ENCODE measurements at regions not wholly inside any gene's neighbourhood (a gene's known extent, or its start where the extent isn't known, plus 50 kb on each side); places are given as distances from the start of the nearest gene placed in this dataset.
A peak's percentile ranks its signal among the peaks of the same experiment; 100 is the strongest.

GRCh38 chr1:65527707-65528503, 107.4 kb downstream of the LEPR start:
- no peak overlapping the region for H3K27ac ChIP-seq
- H3K36me3 ChIP-seq: no peaks in the 10 kb centered on the region
- DNase-seq: no peak
- H3K27me3 ChIP-seq (ENCODE audit: insufficient read depth, low read depth, severe bottlenecking): peaks cover 9% of the 10 kb centered on the region
- TF ChIP-seq CTCF (IDR thresholded peaks at IDR 0.05; ENCODE audit: low read depth, low read length): 0 out of 2 replicates have a peak, but pooled peaks have one; percentile 6
- no peak overlapping the region for H3K4me3 ChIP-seq (ENCODE audit: low read depth, low read length)
- H3K9me3 ChIP-seq (ENCODE audit: severe bottlenecking): no peaks in the 10 kb centered on the region

- DNase-seq: no peak
- TF ChIP-seq CTCF (IDR thresholded peaks at IDR 0.05; ENCODE audit: low read depth, low read length): no peak
- Histone ChIP-seq H3K27me3 (ENCODE audit: insufficient read depth, low read depth, severe bottlenecking) (no peaks in the 10 kb centered on the region), H3K36me3 (no peaks in the 10 kb centered on the region), H3K4me3 (ENCODE audit: low read depth, low read length) (no peak overlapping the region), H3K27ac (no peak overlapping the region), H3K9me3 (ENCODE audit: severe bottlenecking) (no peaks in the 10 kb centered on the region)
These were observed 111.6 kb downstream of the LEPR start for GRCh38 chr1:65531972-65532570.

- no peak for TF ChIP-seq CTCF (IDR thresholded peaks at IDR 0.05; ENCODE audit: low read depth, low read length)
- no peaks in the 10 kb centered on the region for H3K27me3 ChIP-seq (ENCODE audit: insufficient read depth, low read depth, severe bottlenecking)
- no peak for DNase-seq
- H3K9me3 ChIP-seq (ENCODE audit: severe bottlenecking): no peaks in the 10 kb centered on the region
- H3K36me3 ChIP-seq: no peaks in the 10 kb centered on the region
- H3K4me3 ChIP-seq (ENCODE audit: low read depth, low read length): no peak overlapping the region
- no peak overlapping the region for H3K27ac ChIP-seq
These were observed 115.5 kb downstream of the LEPR start for GRCh38 chr1:65535981-65536380.

GRCh38 chr1:65538086-65538485, 117.6 kb downstream of the LEPR start:
- Histone ChIP-seq H3K36me3 (no peaks in the 10 kb centered on the region), H3K4me3 (ENCODE audit: low read depth, low read length) (no peak overlapping the region), H3K27me3 (ENCODE audit: insufficient read depth, low read depth, severe bottlenecking) (no peaks in the 10 kb centered on the region), H3K27ac (no peak overlapping the region), H3K9me3 (ENCODE audit: severe bottlenecking) (no peaks in the 10 kb centered on the region)
- TF ChIP-seq CTCF (IDR thresholded peaks at IDR 0.05; ENCODE audit: low read depth, low read length): no peak
- no peak for DNase-seq

- Histone ChIP-seq H3K27ac (no peak overlapping the region), H3K27me3 (ENCODE audit: insufficient read depth, low read depth, severe bottlenecking) (no peaks in the 10 kb centered on the region), H3K36me3 (no peaks in the 10 kb centered on the region), H3K9me3 (ENCODE audit: severe bottlenecking) (no peaks in the 10 kb centered on the region), H3K4me3 (ENCODE audit: low read depth, low read length) (no peak overlapping the region)
- DNase-seq: no peak
- TF ChIP-seq CTCF (IDR thresholded peaks at IDR 0.05; ENCODE audit: low read depth, low read length): no peak
These were observed 118.2 kb downstream of the LEPR start for GRCh38 chr1:65538664-65539063.

Measured in WERI-Rb-1 (cell line).